ENCODE measurements at regions not wholly inside any gene's neighbourhood (a gene's known extent, or its start where the extent isn't known, plus 50 kb on each side); places are given as distances from the start of the nearest gene placed in this dataset.
"Not testable (repeated sequence)": the region's sequence is repeated elsewhere in the genome, so short reads cannot be mapped to it uniquely, and the experiment has no call there.

DNA sequence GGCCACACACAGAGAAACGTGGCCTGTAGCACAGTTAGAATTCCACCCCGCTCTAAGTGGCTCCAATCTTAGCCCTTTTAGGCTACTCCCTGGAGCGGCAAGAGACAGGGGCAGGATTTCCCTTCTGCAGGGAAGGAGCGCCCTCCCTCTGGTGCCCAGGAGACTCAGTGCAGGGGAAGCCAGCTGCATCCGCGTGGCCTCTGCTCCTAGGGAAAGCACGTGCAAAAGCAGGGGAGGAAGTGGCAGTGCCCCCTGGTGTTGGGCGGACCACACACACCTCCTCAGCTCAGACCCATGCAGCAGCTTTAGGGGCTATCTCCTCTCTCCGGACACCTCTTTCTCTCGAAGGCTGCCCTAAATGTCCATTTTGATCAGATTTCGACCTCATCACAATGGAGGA, 50.0 kb downstream of the SPRING1 start:
- peak in 1 of 2 experiments; percentile 3 for DNase-seq

DNA sequence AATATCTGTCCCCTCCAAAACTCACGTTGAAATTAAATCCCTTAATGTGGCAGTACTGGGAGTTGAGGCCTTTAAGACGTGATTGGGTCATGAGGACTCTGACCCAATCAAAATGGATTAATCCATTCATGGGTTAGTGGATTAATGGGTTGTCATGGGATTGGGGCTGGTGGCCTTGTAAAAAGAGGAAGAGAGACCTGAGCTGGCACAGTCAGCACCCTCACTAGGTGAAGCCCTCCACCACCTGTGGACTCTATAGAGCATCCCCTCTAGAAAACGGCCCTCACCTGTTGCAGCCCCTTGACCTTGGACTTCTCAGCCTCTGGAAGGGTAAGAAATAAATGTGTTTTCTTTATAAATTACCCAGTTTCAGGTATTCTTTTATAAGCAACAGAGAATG, 53.0 kb downstream of the SPRING1 start:
- no peak for DNase-seq

DNA sequence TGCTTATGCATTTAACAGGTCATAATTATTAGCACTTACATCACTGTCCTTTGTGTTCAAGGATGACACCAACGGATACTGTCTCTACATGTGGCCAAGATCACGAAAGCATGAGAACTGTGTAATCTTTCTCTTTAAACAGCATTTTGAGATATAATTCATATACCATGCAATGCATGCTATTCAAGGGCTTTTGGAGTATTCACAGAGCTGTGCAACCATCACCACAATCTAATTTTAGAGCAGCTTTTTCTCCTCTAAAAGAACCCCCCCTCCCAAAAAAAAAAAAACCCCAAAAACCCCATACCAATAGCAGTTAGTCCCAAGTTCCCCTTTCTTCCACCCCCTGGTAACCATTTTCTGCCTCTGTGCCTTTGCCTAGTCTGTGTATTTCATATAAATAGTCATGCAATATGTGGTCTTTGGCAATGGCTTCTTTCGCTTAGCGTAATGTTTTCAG, 60.6 kb downstream of the SPRING1 start:
- DNase-seq: no peak

- DNase-seq: no peak
Measured at GRCh38 chr12:116675339-116676107, 62.3 kb downstream of the SPRING1 start.

- no peak for DNase-seq
Measured at GRCh38 chr12:116674643-116675183, 63.2 kb downstream of the SPRING1 start.

- DNase-seq: no peak
Measured at GRCh38 chr12:116673681-116674111, 64.2 kb downstream of the SPRING1 start.

GRCh38 chr12:116672842-116673516, 64.9 kb downstream of the SPRING1 start:
- DNase-seq: no peak

DNA sequence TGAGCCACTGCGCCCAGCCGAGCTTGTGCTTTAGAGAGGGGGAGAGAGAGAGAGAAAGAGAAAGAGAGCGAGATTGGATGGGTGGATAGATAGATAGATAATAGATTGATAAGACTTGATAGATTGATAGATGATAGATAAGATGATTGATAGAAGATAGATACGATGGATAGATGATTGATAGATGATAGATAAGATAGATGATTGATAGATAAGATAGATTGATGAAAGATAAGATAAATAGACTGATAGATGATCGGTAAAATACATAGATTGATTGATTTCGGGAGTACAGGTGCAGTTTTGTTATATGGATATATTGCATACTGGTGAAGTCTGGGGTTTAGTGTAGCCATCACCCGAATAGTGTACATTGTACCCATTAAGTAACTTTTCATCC, 65.9 kb downstream of the SPRING1 start:
- no peak for DNase-seq

GRCh38 chr12:116670859-116671258, 67.0 kb downstream of the SPRING1 start:
- DNase-seq: no peak

DNA sequence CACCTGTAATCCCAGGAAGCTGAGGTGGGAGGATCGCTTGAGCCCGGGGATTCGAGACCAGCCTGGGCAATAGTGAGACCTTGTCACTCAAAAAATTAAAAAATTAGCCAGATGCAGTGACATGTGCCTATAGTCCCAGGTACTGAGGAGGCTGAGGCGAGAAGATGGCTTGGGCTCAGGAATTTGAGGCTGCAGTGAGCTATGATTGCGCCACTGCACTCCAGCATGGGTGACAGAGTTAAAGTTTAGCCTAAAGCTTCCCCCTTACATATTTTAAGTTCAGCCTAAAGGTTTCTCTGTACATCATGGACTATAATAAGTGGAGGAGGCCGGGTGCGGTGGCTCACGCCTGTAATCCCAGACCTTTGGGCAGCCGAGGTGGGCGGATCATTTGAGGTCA, 70.1 kb downstream of the SPRING1 start:
- no peak for DNase-seq

DNA sequence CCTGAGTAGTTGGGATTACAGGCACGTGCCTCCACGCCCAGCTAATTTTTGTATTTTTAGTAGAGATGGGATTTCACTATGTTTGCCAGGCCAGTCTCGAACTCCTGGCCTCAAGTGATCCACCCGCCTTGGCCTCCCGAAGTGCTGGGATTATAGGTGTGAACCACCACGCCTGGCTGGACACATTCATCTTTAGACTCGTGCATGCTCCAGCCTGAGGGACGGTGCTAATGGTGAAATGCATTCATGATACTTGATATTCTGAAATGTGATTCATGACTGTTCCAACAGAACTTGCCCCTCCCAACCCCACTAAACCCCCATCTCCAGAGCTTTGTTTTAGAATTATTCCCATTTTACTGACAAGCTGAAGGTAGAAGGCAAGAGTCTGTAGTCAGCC, 71.0 kb downstream of the SPRING1 start:
- DNase-seq: not testable (repeated sequence)

- no peak for DNase-seq
Measured at GRCh38 chr12:116666305-116666673, 71.6 kb downstream of the SPRING1 start.

DNA sequence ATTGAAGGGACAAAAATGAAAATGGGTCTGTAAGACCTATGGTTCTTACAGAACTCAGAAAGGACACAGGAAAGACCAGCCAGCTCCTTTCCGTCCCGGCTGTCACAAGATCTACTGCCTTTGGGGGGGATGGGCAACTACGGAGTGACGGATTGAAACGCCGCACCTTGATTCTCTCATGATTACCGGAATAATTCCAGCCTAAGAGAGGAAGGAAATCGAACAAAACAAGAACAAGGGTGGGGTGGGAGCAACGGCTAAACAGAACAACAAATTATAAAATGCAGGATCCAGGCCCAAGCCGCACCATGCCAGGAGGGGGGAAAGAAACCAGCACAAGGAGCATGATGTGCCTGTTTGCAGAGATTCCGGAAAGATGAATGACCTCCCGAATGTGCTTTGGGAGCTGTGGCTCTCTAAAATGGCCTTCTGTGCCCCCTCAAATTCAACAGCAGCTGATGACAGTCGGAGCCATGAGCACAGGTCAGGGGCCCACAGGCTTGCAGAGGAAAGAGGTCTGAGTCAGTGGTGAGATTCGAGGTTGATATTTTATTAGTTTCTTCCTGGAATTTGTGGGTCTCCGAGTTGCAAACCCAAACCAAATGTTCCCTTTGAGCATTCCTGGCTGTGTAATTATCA, 72.1 kb downstream of the SPRING1 start:
- no peak for DNase-seq

DNA sequence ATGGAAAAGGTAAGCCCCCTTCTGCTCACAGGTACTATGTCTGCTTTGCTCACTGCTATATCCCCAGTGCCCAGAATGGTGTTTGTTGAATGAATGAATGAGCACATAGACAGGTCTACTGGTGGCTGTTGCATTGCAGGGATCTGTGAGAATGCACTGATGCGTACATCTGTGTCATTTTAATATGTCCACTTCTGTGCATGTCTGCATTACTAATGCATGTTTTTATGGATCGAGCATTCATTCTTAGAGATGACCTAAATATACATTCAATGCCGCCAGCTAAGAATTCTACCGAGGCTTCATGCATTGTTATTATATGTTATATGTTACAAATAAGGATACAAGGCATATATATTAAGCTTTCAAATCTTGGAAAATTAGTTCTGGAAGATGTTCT, 73.8 kb downstream of the SPRING1 start:
- DNase-seq: no peak

GRCh38 chr12:116662612-116663144, 75.2 kb downstream of the SPRING1 start:
- DNase-seq: peak in 1 of 2 experiments; percentile 69

DNA sequence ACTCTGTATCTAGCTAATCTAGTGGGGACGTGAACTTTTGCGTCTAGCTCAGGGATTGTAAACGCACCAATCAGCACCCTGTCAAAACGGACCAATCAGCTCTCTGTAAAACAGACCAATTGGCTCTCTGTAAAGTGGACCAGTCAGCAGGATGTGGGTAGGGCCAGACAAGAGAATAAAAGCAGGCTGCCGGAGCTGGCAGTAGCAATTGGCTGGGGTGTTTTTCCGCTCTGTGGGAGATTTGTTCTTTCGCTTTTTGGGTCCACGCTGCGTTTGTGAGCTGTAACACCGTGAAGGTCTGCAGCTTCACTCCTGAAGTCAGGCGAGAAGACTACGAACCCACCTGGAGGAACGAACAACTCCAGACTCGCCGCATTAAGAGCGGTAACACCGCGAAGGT, 76.5 kb downstream of the SPRING1 start:
- DNase-seq: no peak

GRCh38 chr12:116660740-116661139, 77.1 kb downstream of the SPRING1 start:
- not testable (repeated sequence) for DNase-seq

- DNase-seq: no peak
Measured at GRCh38 chr12:116659771-116660481, 77.9 kb downstream of the SPRING1 start.

GRCh38 chr12:116657921-116658495, 79.9 kb downstream of the SPRING1 start:
- DNase-seq: no peak

GRCh38 chr12:116656306-116656705, 81.6 kb downstream of the SPRING1 start:
- DNase-seq: no peak

- no peak for DNase-seq
Measured at GRCh38 chr12:116654226-116654743, 83.6 kb downstream of the SPRING1 start.

- DNase-seq: no peak
Measured at GRCh38 chr12:116651089-116651488, 86.8 kb downstream of the SPRING1 start.

Data from NCI-H446 (cell line).